ENCODE measurements at regions not wholly inside any gene's neighbourhood (a gene's known extent, or its start where the extent isn't known, plus 50 kb on each side); places are given as distances from the start of the nearest gene placed in this dataset.

DNA sequence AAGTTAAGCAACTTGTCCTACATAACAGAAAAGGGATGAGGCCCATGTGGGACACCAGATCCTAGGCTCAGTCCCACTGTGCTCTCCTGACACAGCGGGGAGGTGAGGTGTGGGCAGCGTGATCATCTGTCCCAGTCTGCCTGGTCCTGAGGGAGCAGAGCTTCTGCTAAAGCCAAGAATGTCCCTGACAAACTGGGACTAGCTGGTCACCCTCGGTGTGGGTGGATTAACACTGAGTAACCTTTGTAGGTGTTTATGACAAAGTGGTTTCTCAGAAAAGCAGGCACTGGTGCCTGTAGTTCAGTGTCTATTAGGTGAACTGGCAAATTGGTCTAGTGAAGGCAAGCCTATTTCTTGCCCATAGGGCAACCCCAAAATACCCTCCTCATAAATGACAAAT lies 127.8 kb upstream of the HABP2 start (continued):
- TF ChIP-seq, protein P1, sequence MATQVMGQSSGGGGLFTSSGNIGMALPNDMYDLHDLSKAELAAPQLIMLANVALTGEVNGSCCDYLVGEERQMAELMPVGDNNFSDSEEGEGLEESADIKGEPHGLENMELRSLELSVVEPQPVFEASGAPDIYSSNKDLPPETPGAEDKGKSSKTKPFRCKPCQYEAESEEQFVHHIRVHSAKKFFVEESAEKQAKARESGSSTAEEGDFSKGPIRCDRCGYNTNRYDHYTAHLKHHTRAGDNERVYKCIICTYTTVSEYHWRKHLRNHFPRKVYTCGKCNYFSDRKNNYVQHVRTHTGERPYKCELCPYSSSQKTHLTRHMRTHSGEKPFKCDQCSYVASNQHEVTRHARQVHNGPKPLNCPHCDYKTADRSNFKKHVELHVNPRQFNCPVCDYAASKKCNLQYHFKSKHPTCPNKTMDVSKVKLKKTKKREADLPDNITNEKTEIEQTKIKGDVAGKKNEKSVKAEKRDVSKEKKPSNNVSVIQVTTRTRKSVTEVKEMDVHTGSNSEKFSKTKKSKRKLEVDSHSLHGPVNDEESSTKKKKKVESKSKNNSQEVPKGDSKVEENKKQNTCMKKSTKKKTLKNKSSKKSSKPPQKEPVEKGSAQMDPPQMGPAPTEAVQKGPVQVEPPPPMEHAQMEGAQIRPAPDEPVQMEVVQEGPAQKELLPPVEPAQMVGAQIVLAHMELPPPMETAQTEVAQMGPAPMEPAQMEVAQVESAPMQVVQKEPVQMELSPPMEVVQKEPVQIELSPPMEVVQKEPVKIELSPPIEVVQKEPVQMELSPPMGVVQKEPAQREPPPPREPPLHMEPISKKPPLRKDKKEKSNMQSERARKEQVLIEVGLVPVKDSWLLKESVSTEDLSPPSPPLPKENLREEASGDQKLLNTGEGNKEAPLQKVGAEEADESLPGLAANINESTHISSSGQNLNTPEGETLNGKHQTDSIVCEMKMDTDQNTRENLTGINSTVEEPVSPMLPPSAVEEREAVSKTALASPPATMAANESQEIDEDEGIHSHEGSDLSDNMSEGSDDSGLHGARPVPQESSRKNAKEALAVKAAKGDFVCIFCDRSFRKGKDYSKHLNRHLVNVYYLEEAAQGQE (IDR thresholded peaks at IDR 0.05; ENCODE audit: unreplicated experiment): no peak
- TF ChIP-seq ZNF331 (CRISPR knock-in tag; IDR thresholded peaks at IDR 0.05; ENCODE audit: low read depth): no peak
- TF ChIP-seq NANOG (IDR thresholded peaks at IDR 0.05; ENCODE audit: borderline replicate concordance): no peak
- no peak for TF ChIP-seq EZH2 (IDR thresholded peaks at IDR 0.05; ENCODE audit: low read depth, unreplicated experiment)
- no peak for TF ChIP-seq CREB1 (CRISPR knock-in tag; IDR thresholded peaks at IDR 0.05; ENCODE audit: low read depth)
- TF ChIP-seq JUNB (IDR thresholded peaks at IDR 0.05; ENCODE audit: unreplicated experiment): no peak

DNA sequence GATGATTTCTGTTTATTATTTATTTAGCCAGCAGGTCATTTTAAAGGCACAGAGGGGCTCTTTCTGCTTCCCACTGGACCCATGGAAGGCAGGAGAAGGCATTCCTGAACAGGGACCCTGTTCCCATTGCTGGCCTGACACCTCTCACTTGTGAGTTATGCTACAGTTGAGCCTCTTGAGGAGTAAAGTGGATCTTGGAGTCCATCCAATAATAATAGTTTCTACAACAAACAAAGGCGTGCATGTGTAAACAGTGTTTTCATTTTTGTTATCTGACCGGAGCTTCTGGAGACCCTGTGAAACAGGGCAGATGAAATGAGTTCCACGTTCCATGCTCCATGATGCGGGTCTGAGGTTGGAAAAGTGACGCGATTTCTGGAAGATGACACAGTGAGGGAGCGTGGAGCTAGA lies 127.3 kb upstream of the HABP2 start:
- ATAC-seq: no peak
- Histone ChIP-seq H3K4me1 (ENCODE audit: insufficient read depth) (no peaks in the 10 kb centered on the region), H3K36me3 (ENCODE audit: insufficient read depth) (no peaks in the 10 kb centered on the region), H3F3A (replicated peaks; ENCODE audit: low read depth) (no peaks in the 10 kb centered on the region), H2AFZ (no peak overlapping the region), H4K20me1 (replicated peaks; ENCODE audit: insufficient read depth) (no peaks in the 10 kb centered on the region), H3K27ac (ENCODE audit: low read depth) (no peak overlapping the region), H3K4me3 (no peak overlapping the region), H3K27me3 (ENCODE audit: insufficient read depth) (no peaks in the 10 kb centered on the region), H3K4me2 (no peak overlapping the region), H3K79me2 (replicated peaks; ENCODE audit: insufficient read depth) (no peaks in the 10 kb centered on the region), H3K9me2 (ENCODE audit: insufficient read depth) (no peaks in the 10 kb centered on the region; the same call in 1 of the 2 replicates)
- DNase-seq (ENCODE audit: low spot score): no peak
- H3K36me3 Mint-ChIP-seq (ENCODE audit: low read depth): no peaks in the 10 kb centered on the region
- H3K4me3 Mint-ChIP-seq: no peak overlapping the region
- no peaks in the 10 kb centered on the region; the same call in 2 of the 3 replicates for H3K9me3 Mint-ChIP-seq
- H3K27me3 Mint-ChIP-seq (ENCODE audit: insufficient read depth, low read depth, poor library complexity): no peaks in the 10 kb centered on the region
- H3K27ac Mint-ChIP-seq: no peak overlapping the region
- H3K4me1 Mint-ChIP-seq: no peaks in the 10 kb centered on the region
- TF ChIP-seq POLR2AphosphoS5 (IDR thresholded peaks at IDR 0.05; ENCODE audit: low read depth) (no peak), NANOG (IDR thresholded peaks at IDR 0.05; ENCODE audit: borderline replicate concordance) (no peak), EZH2 (IDR thresholded peaks at IDR 0.05; ENCODE audit: low read depth, unreplicated experiment) (no peak), JUNB (IDR thresholded peaks at IDR 0.05; ENCODE audit: unreplicated experiment) (no peak), CREB1 (CRISPR knock-in tag; IDR thresholded peaks at IDR 0.05; ENCODE audit: low read depth) (no peak), ZNF331 (CRISPR knock-in tag; IDR thresholded peaks at IDR 0.05; ENCODE audit: low read depth) (no peak)
- TF ChIP-seq, protein P2, sequence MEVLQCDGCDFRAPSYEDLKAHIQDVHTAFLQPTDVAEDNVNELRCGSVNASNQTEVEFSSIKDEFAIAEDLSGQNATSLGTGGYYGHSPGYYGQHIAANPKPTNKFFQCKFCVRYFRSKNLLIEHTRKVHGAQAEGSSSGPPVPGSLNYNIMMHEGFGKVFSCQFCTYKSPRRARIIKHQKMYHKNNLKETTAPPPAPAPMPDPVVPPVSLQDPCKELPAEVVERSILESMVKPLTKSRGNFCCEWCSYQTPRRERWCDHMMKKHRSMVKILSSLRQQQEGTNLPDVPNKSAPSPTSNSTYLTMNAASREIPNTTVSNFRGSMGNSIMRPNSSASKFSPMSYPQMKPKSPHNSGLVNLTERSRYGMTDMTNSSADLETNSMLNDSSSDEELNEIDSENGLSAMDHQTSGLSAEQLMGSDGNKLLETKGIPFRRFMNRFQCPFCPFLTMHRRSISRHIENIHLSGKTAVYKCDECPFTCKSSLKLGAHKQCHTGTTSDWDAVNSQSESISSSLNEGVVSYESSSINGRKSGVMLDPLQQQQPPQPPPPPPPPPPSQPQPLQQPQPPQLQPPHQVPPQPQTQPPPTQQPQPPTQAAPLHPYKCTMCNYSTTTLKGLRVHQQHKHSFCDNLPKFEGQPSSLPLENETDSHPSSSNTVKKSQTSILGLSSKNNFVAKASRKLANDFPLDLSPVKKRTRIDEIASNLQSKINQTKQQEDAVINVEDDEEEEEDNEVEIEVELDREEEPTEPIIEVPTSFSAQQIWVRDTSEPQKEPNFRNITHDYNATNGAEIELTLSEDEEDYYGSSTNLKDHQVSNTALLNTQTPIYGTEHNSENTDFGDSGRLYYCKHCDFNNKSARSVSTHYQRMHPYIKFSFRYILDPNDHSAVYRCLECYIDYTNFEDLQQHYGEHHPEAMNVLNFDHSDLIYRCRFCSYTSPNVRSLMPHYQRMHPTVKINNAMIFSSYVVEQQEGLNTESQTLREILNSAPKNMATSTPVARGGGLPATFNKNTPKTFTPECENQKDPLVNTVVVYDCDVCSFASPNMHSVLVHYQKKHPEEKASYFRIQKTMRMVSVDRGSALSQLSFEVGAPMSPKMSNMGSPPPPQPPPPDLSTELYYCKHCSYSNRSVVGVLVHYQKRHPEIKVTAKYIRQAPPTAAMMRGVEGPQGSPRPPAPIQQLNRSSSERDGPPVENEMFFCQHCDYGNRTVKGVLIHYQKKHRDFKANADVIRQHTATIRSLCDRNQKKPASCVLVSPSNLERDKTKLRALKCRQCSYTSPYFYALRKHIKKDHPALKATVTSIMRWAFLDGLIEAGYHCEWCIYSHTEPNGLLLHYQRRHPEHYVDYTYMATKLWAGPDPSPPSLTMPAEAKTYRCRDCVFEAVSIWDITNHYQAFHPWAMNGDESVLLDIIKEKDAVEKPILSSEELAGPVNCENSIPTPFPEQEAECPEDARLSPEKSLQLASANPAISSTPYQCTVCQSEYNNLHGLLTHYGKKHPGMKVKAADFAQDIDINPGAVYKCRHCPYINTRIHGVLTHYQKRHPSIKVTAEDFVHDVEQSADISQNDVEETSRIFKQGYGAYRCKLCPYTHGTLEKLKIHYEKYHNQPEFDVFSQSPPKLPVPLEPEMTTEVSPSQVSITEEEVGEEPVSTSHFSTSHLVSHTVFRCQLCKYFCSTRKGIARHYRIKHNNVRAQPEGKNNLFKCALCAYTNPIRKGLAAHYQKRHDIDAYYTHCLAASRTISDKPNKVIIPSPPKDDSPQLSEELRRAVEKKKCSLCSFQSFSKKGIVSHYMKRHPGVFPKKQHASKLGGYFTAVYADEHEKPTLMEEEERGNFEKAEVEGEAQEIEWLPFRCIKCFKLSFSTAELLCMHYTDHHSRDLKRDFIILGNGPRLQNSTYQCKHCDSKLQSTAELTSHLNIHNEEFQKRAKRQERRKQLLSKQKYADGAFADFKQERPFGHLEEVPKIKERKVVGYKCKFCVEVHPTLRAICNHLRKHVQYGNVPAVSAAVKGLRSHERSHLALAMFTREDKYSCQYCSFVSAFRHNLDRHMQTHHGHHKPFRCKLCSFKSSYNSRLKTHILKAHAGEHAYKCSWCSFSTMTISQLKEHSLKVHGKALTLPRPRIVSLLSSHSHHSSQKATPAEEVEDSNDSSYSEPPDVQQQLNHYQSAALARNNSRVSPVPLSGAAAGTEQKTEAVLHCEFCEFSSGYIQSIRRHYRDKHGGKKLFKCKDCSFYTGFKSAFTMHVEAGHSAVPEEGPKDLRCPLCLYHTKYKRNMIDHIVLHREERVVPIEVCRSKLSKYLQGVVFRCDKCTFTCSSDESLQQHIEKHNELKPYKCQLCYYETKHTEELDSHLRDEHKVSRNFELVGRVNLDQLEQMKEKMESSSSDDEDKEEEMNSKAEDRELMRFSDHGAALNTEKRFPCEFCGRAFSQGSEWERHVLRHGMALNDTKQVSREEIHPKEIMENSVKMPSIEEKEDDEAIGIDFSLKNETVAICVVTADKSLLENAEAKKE (CRISPR knock-in tag; IDR thresholded peaks at IDR 0.05): no peak
- TF ChIP-seq, protein P1 (IDR thresholded peaks at IDR 0.05; ENCODE audit: unreplicated experiment): no peak
- TF ChIP-seq, protein P3, sequence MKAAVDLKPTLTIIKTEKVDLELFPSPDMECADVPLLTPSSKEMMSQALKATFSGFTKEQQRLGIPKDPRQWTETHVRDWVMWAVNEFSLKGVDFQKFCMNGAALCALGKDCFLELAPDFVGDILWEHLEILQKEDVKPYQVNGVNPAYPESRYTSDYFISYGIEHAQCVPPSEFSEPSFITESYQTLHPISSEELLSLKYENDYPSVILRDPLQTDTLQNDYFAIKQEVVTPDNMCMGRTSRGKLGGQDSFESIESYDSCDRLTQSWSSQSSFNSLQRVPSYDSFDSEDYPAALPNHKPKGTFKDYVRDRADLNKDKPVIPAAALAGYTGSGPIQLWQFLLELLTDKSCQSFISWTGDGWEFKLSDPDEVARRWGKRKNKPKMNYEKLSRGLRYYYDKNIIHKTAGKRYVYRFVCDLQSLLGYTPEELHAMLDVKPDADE (IDR thresholded peaks at IDR 0.05): no peak
